HEK293 (cell line): ENCODE measurements at regions not wholly inside any gene's neighbourhood (a gene's known extent, or its start where the extent isn't known, plus 50 kb on each side); places are given as distances from the start of the nearest gene placed in this dataset.

Source experiments
- ATF2 ChIP-seq: fragments of 450-650 bp; formaldehyde crosslinking; IDR thresholded peaks from 2 replicates; pipeline ENCODE4 v1.5.1; 2016; ENCODE audit warnings: missing biosample characterization, missing genetic modification characterization, low read depth
- CTCF ChIP-seq: fragments of 450-650 bp; formaldehyde crosslinking; IDR thresholded peaks from 2 replicates; pipeline ENCODE4 v1.5.1; 2016; ENCODE audit warnings: missing biosample characterization, missing genetic modification characterization
- MYNN ChIP-seq: fragments of 450-650 bp; formaldehyde crosslinking; IDR thresholded peaks from 2 replicates; pipeline ENCODE4 v1.5.1; 2016; ENCODE audit warnings: missing biosample characterization, missing genetic modification characterization, borderline replicate concordance
- TCF7L2 ChIP-seq: IDR thresholded peaks from 2 replicates; pipeline ENCODE4 v1.6.1; 2011; ENCODE audit warnings: low read depth, mild to moderate bottlenecking, inconsistent platforms, low read length, moderate library complexity, borderline replicate concordance
- TRIM28 ChIP-seq: IDR thresholded peaks from 2 replicates; pipeline ENCODE4 v1.6.1; 2011; ENCODE audit warnings: low read length, control low read depth, borderline replicate concordance
- ZBTB26 ChIP-seq: fragments of 450-650 bp; formaldehyde crosslinking; optimal IDR thresholded peaks from 2 replicates; pipeline ENCODE3; 2016; ENCODE audit warnings: missing biosample characterization, mild to moderate bottlenecking, missing genetic modification characterization
- ZNF146 ChIP-seq: fragments of 450-650 bp; formaldehyde crosslinking; IDR thresholded peaks from 2 replicates; pipeline ENCODE4 v1.5.1; 2016; ENCODE audit warnings: missing biosample characterization, missing genetic modification characterization
- ZNF311 ChIP-seq: fragments of 450-650 bp; formaldehyde crosslinking; IDR thresholded peaks from 2 replicates; pipeline ENCODE4 v1.5.1; 2017; ENCODE audit warnings: missing biosample characterization, missing genetic modification characterization, borderline replicate concordance
- ZNF670 ChIP-seq: fragments of 450-650 bp; formaldehyde crosslinking; IDR thresholded peaks from 2 replicates; pipeline ENCODE4 v1.5.1; 2016; ENCODE audit warnings: missing biosample characterization, missing genetic modification characterization, low read depth
- ZNF692 ChIP-seq: fragments of 450-650 bp; formaldehyde crosslinking; IDR thresholded peaks from 2 replicates; pipeline ENCODE4 v1.5.1; 2016; ENCODE audit warnings: missing biosample characterization, missing genetic modification characterization

GRCh38 chr9:135282808-135283207 lies 195.3 kb downstream of the OLFM1 start:
- TF ChIP-seq ZNF146 (tag by site-specific recombination): no peak
- TF ChIP-seq MYNN (tag by site-specific recombination): no peak
- TF ChIP-seq ZNF692 (tag by site-specific recombination): no peak
- TF ChIP-seq ZNF670 (tag by site-specific recombination): no peak
- no peak for TF ChIP-seq ZNF311
- TF ChIP-seq CTCF: no peak
- TF ChIP-seq TRIM28: no peak
- no peak for TF ChIP-seq TCF7L2
- TF ChIP-seq ZBTB26: no peak
- TF ChIP-seq ATF2 (tag by site-specific recombination): no peak
